Amygdala (tissue), 56 donors: ENCODE measurements at regions not wholly inside any gene's neighbourhood (a gene's known extent, or its start where the extent isn't known, plus 50 kb on each side); places are given as distances from the start of the nearest gene placed in this dataset.

Source experiments
- DNase-seq, 56 donors: peaks; one replicate each; lab custom pipeline; 2025; lab: John Stamatoyannopoulos, UW

DNA sequence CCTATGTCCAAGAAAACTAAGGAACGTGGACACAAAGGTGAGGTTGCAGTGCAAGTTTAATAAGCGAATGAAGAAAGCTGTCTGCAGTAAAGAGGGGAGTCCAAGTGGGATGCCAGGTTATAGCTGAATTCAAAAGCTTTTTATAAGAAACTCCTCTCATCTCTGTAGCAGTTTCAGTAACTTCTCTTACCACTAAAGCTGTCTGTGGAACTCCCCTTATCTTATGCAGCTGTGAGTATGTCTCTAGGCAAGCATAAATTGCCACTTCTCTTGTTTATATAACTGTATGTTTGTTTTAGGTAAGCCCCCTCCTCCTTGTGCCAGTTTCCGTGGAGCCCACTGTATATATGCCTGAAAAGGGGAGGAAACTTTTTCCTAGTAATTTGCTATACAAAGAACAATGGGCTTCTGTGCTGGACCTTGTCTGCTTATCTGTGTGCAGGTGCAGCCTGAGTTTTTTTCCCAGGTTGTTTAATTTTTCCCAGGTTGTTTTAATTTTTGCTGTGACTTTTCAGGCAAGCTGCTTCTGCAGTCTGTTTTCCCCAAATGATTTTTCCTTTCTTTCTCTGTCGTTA lies 875.1 kb upstream of the EPHA6 start:
- DNase-seq = no peak

DNA sequence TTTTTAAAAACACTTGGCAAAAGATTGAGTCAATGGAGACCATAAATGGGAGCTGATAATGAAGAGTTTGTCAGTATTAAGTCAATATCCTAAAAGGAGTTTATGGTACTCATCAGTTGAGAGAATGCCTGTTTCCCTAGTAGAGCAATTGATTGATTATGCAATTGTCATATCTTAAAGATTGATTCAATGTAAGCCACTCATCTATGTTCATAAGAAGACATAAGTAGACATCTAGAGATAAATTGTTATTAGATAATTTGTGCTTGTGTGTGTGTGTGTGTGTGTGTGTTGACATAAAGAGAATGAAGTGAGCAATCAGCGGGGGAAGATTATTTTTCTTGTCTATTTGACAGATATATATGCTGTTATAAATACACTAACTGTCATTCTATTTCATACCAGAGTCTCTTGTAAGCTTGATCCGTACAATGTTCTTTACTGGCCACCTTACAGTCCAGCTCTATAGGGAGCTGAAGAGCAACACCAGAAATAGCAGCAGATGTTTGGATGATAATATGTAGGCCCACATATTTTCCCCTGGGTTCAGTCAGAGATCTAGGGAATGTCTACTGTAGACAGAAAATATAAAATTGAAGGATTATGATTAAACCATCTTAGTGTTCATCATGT lies 848.6 kb upstream of the EPHA6 start:
- no peak for DNase-seq

DNA sequence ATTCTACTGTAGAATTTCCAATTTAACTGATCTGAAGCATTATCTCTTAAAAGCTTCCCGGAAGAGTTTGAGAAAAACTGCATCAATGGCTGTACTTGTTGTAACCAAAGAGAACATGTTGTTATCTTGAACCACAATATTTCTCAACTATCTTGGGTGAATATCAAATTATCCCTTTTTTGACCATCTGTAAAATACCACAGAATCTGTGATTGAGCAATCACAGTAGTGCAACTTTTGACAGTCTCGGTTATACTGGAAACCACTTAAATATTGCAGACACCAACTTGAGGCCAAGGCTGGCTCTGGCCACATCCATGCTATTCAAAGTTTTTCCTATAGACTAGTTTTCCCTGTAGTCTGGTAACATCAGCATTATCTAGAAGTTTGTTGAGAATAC lies 842.8 kb upstream of the EPHA6 start:
- DNase-seq = no peak

DNA sequence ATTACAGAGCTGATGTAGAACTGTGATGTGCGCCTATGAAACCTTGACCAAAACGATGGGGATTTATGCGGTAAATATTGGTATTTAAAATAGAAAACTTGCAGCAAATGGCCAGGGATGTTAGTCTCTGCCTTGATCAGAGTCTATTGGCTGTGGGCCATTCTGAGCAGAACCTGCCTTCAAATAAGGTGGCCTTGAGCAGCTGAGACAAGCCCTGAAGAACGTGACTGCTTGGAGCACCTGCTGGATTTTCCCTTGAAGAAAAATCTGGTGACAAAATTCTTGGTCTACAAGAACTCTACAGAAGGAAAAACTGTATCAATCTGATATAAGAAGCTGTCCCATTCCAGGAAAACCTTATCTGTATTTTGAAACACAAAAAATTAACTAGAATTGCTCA lies 820.1 kb upstream of the EPHA6 start:
- no peak for DNase-seq

DNA sequence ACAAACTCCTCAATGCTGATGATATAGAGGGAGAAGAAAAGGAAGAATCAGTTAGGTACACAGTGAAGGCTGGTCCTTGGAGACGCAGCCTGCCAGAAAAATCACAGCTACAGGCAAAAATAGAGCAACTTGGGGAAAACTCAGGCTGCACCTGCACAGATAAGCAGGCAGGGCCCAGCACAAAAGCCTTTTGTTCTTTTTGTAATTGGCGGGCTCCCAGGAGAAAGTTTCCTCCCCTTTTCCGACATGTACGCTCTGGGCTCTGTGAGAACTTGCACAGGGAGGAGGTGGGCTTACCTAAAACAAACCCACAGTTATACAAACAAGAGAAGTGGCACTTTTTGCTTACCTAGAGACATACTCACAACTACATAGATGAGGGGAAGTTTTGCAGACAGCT lies 813.4 kb upstream of the EPHA6 start:
- no peak for DNase-seq

DNA sequence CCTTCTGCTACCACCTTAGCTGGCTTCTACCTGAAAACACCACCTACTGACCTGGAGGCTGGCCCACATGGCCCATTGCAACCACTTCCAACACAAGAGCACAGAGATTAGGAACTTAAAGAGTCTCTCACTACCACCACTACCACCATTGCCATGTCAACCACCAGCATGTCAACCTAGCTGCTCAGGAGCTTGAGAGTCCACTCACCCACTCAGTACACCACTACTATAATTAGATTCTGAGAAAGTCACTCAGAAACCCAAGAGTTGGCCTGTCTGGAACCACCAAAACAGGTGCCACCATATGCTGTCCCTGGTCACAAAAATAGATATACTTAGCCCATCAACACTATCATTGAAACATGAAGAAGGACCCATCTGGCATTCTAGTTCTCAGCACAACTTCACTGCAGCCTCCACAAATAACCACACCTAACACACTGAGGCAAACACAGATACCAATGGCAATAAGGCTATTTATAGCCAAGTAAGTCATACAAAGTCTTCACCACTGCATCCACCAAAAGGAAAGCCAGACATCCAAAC lies 806.7 kb upstream of the EPHA6 start:
- DNase-seq = no peak

DNA sequence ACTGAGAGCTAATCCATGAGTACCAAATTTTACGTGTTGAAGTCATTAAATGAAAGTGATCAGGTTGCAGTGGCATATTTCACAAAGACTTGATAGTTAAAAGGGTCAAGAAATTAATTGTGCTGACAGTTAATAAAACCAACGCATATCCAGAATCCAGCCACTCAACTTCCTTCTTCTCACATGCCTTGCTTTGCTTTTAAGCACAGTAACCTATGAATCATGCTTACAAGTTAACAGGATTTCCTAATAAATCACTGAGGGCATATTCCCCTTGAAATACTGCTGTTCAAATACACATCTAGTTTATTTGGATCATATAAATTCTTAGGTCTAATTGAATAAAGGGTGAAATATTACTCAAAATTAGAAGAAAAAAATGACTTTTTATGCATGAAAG lies 801.5 kb upstream of the EPHA6 start:
- DNase-seq = no peak

DNA sequence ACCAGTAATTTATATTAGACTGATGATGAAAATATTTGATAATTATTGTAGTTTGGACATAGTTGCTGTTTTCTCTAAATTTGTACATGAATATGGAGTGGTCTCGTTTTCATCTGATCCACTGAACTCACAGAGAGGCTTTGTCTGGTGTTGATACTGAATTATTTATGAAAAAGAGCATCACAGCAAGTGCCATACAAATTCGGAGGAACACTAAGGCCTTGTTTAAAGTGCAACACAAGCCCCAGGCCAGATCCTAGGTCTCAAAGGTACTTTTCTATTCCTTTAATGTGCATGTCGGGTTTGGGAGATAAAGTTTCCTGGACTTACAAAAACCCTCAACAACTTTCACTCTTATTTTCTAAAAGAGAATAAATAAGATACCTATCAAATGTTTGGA lies 796.8 kb upstream of the EPHA6 start:
- DNase-seq = peak in 2 of 56 donors; percentile 1

DNA sequence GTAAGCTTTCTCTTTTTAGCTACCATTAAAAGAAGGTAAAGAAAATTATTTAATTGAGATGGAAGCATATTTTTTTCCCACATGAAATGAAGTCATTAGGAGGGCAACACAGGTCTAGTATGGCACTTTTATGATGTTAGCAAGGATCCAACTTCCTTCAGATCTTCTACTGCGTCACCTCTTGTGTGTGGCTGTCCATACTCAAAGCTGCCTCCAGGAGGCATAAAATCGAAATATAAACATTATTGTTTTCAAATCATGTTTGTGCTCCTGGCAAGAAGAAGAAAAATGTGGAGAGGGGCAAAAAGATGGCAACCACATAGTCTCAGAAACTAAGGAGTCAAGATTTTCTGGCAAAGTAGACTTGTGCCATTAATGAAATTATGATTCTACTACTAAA lies 791.7 kb upstream of the EPHA6 start:
- no peak for DNase-seq

DNA sequence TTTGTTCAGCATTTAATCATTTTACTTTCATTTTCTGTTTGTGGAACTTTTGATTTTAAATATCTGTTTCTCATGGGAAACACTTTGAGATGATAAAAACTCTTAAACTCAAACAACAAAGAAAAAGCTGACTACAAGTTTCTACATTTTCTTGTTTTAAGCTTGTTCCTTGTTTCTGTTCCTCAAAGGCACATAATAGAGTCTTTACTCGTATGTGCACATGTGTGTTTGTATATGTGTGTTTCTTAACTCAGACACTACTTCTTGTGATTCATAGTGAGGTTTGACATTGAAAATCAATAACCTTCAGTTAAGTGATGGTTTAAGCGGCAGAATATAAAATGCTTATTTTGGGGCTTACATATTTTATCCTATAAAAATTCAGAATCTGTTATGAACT lies 786.7 kb upstream of the EPHA6 start:
- no peak for DNase-seq

DNA sequence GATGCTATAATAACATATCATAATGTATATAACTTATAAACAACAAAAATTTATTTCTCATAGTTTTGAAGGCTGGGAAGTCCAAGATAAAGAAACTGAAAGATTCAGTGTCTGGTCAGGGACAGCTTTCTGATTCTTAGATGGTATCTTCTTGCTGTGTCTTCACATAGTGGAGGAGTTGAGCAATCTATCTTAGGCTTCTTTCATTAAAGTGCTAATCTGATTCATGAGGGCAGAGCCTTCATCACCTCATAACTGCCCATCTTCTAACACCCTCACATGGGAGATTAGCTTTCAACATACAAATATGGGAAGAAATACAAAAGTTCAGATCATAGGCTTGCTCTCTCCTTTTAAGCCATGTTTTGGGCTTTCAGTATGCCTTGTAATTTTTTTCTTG lies 774.8 kb upstream of the EPHA6 start:
- no peak for DNase-seq

DNA sequence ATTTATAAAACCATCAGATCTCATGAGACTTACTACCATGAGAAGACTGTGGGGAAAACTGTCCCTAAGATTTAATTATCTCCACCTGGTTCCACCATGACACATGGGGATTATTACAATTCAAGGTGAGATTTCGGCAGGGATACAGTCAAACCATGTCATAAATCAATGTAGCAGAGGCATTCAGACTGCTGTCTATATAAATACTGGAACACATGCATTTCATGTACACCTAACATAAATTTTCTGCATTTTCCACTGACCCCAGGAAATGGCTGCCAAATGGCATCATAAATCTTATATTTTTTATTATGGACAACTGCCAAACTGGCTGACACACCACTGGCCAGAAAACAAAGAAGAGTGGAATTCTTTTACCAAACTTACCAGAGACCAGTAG lies 755.1 kb upstream of the EPHA6 start:
- DNase-seq = no peak

DNA sequence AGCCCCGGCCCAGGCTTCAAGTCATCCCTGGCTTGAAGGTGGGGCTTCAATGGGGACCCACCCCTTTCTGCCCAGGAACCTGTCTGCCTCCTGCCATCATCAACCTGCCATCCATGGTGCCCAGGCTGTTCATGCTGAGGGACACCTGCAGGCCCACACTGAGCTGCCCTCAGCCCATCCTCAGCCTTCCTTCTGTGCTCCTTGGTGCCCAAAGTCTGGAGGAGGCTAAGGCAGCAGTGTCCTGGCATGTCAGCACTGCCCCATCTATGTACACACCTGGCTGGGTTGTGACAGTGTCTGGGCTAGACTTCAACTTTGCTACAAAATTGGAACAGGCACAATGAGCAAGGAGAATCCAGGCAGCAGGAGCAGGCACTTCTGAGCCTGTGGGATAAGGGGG lies 745.3 kb upstream of the EPHA6 start:
- DNase-seq = no peak

DNA sequence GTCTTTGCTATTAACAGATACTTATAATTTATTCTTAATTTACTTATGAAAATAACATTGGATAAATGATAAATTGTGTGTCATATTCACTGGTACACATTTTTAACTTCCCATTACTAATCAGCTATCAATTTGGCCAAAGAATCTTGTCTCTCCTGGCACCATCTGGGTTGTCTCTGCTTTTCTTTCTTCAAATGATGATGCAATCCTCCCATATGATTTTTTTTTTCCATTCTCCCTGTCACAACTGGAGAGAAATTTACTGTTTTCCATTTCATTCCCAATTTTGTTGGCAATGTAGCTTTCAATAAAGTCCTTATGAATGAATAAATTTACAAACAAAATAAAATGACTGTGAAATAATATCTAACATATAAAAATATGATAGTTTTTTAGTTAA lies 743.7 kb upstream of the EPHA6 start:
- no peak for DNase-seq

DNA sequence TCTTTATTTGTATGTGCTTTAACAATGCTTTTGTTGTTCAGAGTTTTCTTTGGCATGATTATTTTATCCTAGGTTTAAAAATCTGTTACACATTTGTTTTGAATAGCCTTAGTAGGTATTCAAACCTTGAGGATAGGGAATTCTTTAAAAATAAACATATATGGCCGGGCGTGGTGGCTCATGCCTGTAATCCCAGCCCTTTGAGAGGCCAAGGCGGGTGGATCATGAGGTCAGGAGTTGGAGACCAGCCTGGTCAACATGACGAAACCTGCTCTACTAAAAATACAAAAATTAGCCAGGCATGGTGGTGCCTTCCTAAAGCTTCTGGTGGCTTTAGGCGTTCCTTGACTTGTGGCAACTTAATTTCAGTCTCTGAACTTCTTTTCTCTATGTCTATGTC lies 743.3 kb upstream of the EPHA6 start:
- DNase-seq = no peak

DNA sequence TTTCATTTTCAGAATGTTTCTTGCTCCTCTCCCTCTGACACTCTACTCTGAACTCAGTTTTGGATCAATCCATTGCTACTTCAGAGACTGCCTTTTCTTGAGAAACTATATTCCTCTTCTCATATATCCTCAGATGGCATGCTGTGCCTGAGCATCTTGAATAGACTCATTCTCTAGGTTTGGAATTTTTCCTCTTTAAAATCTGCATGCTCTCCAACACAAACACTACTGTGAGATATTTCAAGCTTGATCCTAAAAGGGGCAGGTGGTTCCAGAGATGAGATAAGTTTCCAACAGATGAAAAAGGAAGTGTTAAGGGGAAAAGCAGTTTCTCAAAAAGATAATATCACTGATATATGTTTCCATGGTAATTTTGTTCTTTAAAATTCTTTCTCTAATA lies 742.2 kb upstream of the EPHA6 start:
- no peak for DNase-seq

DNA sequence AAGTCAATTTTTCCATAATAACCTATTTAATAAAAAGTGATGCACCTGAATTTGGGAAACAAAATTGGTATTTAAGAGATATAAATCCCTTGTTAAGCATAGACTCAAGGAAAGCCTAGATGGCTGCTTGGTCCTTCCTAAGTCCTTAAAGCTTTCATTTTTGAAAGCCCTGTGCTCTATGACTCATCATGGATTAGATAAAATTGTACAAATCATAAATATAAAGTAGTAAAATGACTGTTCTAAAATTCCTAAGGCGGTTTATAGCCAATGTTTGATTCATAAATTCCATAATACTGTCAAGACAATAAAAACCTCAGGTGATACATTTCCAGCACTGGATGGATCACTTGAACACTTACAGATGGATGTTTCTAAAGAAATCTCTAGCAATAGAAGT lies 730.8 kb upstream of the EPHA6 start:
- DNase-seq = no peak

DNA sequence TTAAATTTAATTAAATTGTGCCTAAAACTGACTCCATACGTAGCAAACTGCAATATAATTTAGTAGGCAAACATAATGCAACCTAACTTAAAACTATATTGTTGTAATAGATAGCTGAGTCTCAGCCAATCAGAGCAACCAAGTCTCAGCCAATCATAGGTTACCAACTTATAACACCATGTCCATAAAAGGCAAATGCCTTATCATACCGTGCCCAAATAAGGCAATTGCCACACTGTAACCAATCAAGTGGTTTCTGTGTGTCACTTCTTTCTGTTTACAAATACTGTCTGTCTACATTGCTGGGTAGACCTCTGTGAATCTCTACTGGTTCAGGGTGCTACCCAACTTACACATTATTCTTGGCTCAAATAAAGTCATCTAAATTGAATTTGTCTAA lies 728.4 kb upstream of the EPHA6 start:
- no peak for DNase-seq

DNA sequence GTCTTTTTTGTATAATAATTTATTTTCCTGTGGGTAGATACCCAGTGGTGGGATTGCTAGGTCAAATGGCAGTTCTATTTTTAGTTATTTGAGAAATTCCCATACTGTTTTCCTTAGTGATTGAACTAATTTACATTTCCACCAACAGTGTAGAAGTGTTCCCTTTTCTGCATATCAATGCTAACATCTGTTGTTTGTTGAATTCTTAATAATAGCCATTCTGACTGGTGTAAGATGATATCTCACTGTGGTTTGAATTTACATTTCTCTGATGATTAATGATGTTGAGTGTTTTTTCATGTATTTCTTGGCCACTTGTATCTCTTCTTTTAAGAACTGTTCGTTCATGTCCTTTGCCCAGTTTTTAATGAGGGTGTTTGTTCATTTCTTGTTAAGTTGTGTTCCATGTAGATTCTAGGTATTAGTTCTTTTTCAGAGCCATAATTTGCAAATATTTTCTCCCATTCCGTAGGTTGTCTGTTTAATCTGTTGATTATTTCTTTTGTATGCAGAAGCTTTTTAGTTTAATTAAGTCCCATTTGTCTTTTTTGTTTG lies 713.3 kb upstream of the EPHA6 start:
- no peak for DNase-seq

DNA sequence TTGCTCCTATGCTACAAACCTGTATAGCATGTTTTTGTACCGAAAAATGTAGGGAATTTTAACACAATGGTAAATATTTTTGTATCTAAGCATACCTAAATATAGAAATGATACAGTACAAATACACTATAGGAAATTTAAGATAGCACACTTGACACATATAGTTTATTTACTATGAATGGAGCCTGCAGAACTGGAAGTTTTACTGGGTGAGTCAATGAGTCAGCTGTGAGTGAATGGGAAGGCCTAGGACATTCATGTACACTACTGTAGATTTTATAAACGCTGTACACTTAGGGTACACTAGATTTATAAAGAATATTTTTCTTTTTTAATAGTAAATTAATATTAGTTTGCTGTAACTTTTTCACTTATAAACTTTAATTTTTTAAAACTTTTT lies 707.7 kb upstream of the EPHA6 start:
- no peak for DNase-seq
